ENCODE measurements at regions not wholly inside any gene's neighbourhood (a gene's known extent, or its start where the extent isn't known, plus 50 kb on each side); places are given as distances from the start of the nearest gene placed in this dataset.

DNA sequence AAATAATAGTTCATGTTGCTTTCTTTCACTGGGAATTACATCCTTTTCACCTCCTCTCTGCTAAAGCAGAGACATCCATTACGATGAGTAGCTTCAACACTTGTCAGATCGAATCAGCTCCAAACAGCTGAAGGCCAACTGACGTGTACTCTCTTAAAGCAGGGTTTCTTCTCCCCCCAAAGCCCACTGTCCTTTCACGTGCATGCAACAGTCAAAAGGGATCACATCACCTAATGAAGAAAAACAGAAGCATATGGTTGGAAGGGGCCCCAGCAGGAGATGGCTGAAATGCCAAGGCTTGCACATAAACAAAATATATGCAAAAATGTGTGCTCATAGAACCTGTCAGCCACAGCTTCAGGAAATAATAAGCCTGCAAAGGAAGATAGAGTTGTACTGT lies 421.6 kb downstream of the ANXA1 start:
- Histone ChIP-seq H3K4me3 (ENCODE audit: low read depth, low read length) (no peak overlapping the region), H3K27me3 (replicated peaks; ENCODE audit: control insufficient read depth, insufficient read depth, low read length) (no peaks in the 10 kb centered on the region), H3K36me3 (ENCODE audit: control insufficient read depth, insufficient read depth, low read length) (no peaks in the 10 kb centered on the region), H3K4me1 (no peaks in the 10 kb centered on the region), H3K9me3 (no peaks in the 10 kb centered on the region)
- Mint-ChIP-seq H3K4me1 (ENCODE audit: low read depth, unreplicated experiment) (no peaks in the 10 kb centered on the region), H3K27ac (ENCODE audit: unreplicated experiment) (no peak overlapping the region), H3K9me3 (ENCODE audit: unreplicated experiment) (no peaks in the 10 kb centered on the region), H3K36me3 (ENCODE audit: insufficient read depth, unreplicated experiment) (no peaks in the 10 kb centered on the region), H3K4me3 (ENCODE audit: unreplicated experiment) (no peak overlapping the region), H3K27me3 (ENCODE audit: insufficient read depth, unreplicated experiment) (no peaks in the 10 kb centered on the region)
- no TSS peak for BruUV-seq (replicated peaks)
- intact Hi-C loops (cut with micrococcal nuclease; ENCODE audit: unreplicated experiment) = no loop called here
- TF ChIP-seq, protein P1, sequence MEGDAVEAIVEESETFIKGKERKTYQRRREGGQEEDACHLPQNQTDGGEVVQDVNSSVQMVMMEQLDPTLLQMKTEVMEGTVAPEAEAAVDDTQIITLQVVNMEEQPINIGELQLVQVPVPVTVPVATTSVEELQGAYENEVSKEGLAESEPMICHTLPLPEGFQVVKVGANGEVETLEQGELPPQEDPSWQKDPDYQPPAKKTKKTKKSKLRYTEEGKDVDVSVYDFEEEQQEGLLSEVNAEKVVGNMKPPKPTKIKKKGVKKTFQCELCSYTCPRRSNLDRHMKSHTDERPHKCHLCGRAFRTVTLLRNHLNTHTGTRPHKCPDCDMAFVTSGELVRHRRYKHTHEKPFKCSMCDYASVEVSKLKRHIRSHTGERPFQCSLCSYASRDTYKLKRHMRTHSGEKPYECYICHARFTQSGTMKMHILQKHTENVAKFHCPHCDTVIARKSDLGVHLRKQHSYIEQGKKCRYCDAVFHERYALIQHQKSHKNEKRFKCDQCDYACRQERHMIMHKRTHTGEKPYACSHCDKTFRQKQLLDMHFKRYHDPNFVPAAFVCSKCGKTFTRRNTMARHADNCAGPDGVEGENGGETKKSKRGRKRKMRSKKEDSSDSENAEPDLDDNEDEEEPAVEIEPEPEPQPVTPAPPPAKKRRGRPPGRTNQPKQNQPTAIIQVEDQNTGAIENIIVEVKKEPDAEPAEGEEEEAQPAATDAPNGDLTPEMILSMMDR (IDR thresholded peaks at IDR 0.05; ENCODE audit: insufficient read depth in 1 of 2, low read depth in 1 of 2, low read length in 1 of 2, severe bottlenecking in 1 of 2, unreplicated experiment in 1 of 2) = no peak
- no peak for DNase-seq
- ChIA-PET POLR2A (no interaction called here), CTCF (no interaction called here)

DNA sequence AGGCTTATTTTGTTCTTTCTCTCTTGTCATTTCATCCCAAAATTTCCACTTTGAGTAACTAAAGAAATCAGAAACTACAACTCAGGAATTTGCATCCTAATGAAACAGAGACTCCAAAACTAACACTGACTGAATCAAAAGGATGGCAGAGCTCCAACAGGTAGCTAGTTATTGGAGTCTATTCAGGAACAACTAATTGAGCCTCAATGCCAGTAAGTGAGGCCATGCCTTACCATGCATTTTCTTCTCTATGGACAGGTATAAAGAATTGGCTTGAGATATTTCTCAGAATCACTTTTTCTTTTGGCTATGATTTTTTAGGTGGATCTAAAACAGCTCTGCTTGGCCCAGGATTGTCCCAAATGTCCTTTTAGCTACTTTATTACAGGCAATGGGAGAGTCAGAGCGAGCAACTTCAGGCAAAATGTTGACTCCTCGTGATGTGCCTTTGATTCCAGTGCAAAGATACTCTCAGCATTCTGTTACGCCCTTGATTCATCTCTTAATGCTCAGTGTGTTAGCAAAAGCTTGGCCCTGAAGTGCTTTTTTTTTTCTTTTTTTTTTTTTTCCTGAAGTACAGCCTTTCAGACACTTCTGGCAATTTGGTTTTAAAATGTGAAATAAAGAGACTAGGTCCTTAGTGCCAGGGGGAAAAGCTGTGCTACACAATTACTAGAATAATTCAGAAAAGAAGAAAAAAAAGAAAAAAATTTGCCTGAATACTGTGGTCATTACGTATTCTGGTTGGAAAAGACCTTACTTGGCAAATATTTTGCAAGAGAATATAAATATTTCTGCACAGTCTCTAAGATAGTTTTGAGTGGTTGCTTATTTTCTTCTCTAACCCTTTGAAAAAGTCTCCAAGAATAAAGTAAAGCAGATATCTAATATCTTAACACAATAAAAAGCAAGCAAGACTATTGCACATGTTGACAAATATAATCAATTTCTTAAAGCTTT lies 423.7 kb downstream of the ANXA1 start:
- no peaks in the 10 kb centered on the region for H3K27me3 Mint-ChIP-seq (ENCODE audit: insufficient read depth, unreplicated experiment)
- CTCF ChIA-PET = no interaction called here

DNA sequence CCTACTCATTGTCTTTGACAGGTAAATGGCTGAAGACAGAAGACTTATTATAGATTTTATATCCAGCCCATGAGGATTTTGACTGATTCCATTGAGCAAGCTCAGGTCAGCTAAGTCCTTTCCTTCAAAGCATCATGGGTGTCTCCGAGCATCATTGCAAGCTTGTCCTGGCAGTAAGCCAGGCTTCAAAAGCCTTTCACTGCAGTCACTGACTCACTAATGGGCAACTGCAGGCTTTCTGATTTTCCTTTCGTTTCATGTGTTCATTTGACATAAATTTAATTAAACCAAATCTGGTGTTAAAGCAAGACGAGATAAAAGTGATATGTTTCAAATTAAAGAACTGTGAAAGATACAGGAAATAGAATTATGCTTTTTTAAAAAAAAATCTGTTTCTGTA lies 426.2 kb downstream of the ANXA1 start:
- intact Hi-C loops (cut with micrococcal nuclease; ENCODE audit: unreplicated experiment) = no loop called here
- ChIA-PET CTCF (no interaction called here), POLR2A (no interaction called here)
- Histone ChIP-seq H3K36me3 (ENCODE audit: control insufficient read depth, insufficient read depth, low read length) (no peaks in the 10 kb centered on the region), H3K9me3 (no peaks in the 10 kb centered on the region), H3K4me1 (no peaks in the 10 kb centered on the region), H3K27me3 (replicated peaks; ENCODE audit: control insufficient read depth, insufficient read depth, low read length) (no peaks in the 10 kb centered on the region), H3K4me3 (ENCODE audit: low read depth, low read length) (no peak overlapping the region)
- DNase-seq = no peak
- H3K27ac Mint-ChIP-seq (ENCODE audit: unreplicated experiment) = no peak overlapping the region
- H3K4me3 Mint-ChIP-seq (ENCODE audit: unreplicated experiment) = no peak overlapping the region
- no peaks in the 10 kb centered on the region for H3K27me3 Mint-ChIP-seq (ENCODE audit: insufficient read depth, unreplicated experiment)
- H3K4me1 Mint-ChIP-seq (ENCODE audit: low read depth, unreplicated experiment) = no peaks in the 10 kb centered on the region
- no peaks in the 10 kb centered on the region for H3K36me3 Mint-ChIP-seq (ENCODE audit: insufficient read depth, unreplicated experiment)
- TF ChIP-seq, protein P1 (IDR thresholded peaks at IDR 0.05; ENCODE audit: insufficient read depth in 1 of 2, low read depth in 1 of 2, low read length in 1 of 2, severe bottlenecking in 1 of 2, unreplicated experiment in 1 of 2) = no peak
- H3K9me3 Mint-ChIP-seq (ENCODE audit: unreplicated experiment) = no peaks in the 10 kb centered on the region
- no TSS peak for BruUV-seq (replicated peaks)

More for the DNA sequence above, 423.7 kb downstream of the ANXA1 start:
- H3K36me3 ChIP-seq (ENCODE audit: control insufficient read depth, insufficient read depth, low read length) = no peaks in the 10 kb centered on the region
- no peak overlapping the region for H3K27ac Mint-ChIP-seq (ENCODE audit: unreplicated experiment)
- no peak overlapping the region for H3K4me3 ChIP-seq (ENCODE audit: low read depth, low read length)
- DNase-seq = no peak
- no peaks in the 10 kb centered on the region for H3K9me3 Mint-ChIP-seq (ENCODE audit: unreplicated experiment)
- no peaks in the 10 kb centered on the region for H3K4me1 ChIP-seq
- no peaks in the 10 kb centered on the region for H3K36me3 Mint-ChIP-seq (ENCODE audit: insufficient read depth, unreplicated experiment)
- intact Hi-C loops (cut with micrococcal nuclease; ENCODE audit: unreplicated experiment) = no loop called here
- H3K4me3 Mint-ChIP-seq (ENCODE audit: unreplicated experiment) = no peak overlapping the region
- POLR2A ChIA-PET = no interaction called here
- no TSS peak for BruUV-seq (replicated peaks)
- H3K9me3 ChIP-seq = no peaks in the 10 kb centered on the region
- TF ChIP-seq, protein P1 (IDR thresholded peaks at IDR 0.05; ENCODE audit: insufficient read depth in 1 of 2, low read depth in 1 of 2, low read length in 1 of 2, severe bottlenecking in 1 of 2, unreplicated experiment in 1 of 2) = no peak
- H3K27me3 ChIP-seq (replicated peaks; ENCODE audit: control insufficient read depth, insufficient read depth, low read length) = no peaks in the 10 kb centered on the region
- no peaks in the 10 kb centered on the region for H3K4me1 Mint-ChIP-seq (ENCODE audit: low read depth, unreplicated experiment)

All from Caco-2 (cell line).